ENCODE measurements at regions not wholly inside any gene's neighbourhood (a gene's known extent, or its start where the extent isn't known, plus 50 kb on each side); places are given as distances from the start of the nearest gene placed in this dataset.

GRCh38 chr2:147714582-147714981 lies 130.2 kb upstream of the ACVR2A start:
- no peak overlapping the region for H3K27ac ChIP-seq (ENCODE audit: low read depth, low read length)
- no peak overlapping the region for H3K4me3 ChIP-seq (ENCODE audit: low read length in 3 of 3)
- H3K9ac ChIP-seq (ENCODE audit: low read depth in 1 of 3, low read length in 3 of 3) = no peak overlapping the region
- H3K27me3 ChIP-seq (ENCODE audit: control insufficient read depth in 3 of 3, insufficient read depth in 3 of 3, low read length in 3 of 3) = no peaks in the 10 kb centered on the region
- H3K4me1 ChIP-seq (ENCODE audit: control insufficient read depth in 3 of 3, insufficient read depth in 3 of 3, low read length in 3 of 3) = no peaks in the 10 kb centered on the region
- no peaks in the 10 kb centered on the region for H3K36me3 ChIP-seq (ENCODE audit: control insufficient read depth in 3 of 3, insufficient read depth in 3 of 3, low read length in 3 of 3)
- peaks cover 0 to 2% (median 2%) of the 10 kb centered on the region in 3 donors for H3K9me3 ChIP-seq (ENCODE audit: control insufficient read depth in 3 of 3, low read length in 3 of 3)

GRCh38 chr2:147713349-147713748 lies 131.5 kb upstream of the ACVR2A start:
- H3K27ac ChIP-seq (ENCODE audit: low read depth, low read length) = no peak overlapping the region
- no peaks in the 10 kb centered on the region for H3K4me1 ChIP-seq (ENCODE audit: control insufficient read depth in 3 of 3, insufficient read depth in 3 of 3, low read length in 3 of 3)
- H3K9me3 ChIP-seq (ENCODE audit: control insufficient read depth in 3 of 3, low read length in 3 of 3) = peaks cover 0 to 2% (median 2%) of the 10 kb centered on the region in 3 donors
- H3K9ac ChIP-seq (ENCODE audit: low read depth in 1 of 3, low read length in 3 of 3) = no peak overlapping the region
- H3K4me3 ChIP-seq (ENCODE audit: low read length in 3 of 3) = no peak overlapping the region
- no peaks in the 10 kb centered on the region for H3K27me3 ChIP-seq (ENCODE audit: control insufficient read depth in 3 of 3, insufficient read depth in 3 of 3, low read length in 3 of 3)
- no peaks in the 10 kb centered on the region for H3K36me3 ChIP-seq (ENCODE audit: control insufficient read depth in 3 of 3, insufficient read depth in 3 of 3, low read length in 3 of 3)

GRCh38 chr2:147712051-147712450 lies 132.8 kb upstream of the ACVR2A start:
- Histone ChIP-seq H3K4me1 (ENCODE audit: control insufficient read depth in 3 of 3, insufficient read depth in 3 of 3, low read length in 3 of 3) (no peaks in the 10 kb centered on the region), H3K27ac (ENCODE audit: low read depth, low read length) (no peak overlapping the region), H3K4me3 (ENCODE audit: low read length in 3 of 3) (no peak overlapping the region), H3K9me3 (ENCODE audit: control insufficient read depth in 3 of 3, low read length in 3 of 3) (peaks cover 0 to 2% (median 2%) of the 10 kb centered on the region in 3 donors), H3K9ac (ENCODE audit: low read depth in 1 of 3, low read length in 3 of 3) (no peak overlapping the region), H3K36me3 (ENCODE audit: control insufficient read depth in 3 of 3, insufficient read depth in 3 of 3, low read length in 3 of 3) (no peaks in the 10 kb centered on the region), H3K27me3 (ENCODE audit: control insufficient read depth in 3 of 3, insufficient read depth in 3 of 3, low read length in 3 of 3) (no peaks in the 10 kb centered on the region)

GRCh38 chr2:147711031-147711430 lies 133.8 kb upstream of the ACVR2A start:
- Histone ChIP-seq H3K4me1 (ENCODE audit: control insufficient read depth in 3 of 3, insufficient read depth in 3 of 3, low read length in 3 of 3) (no peaks in the 10 kb centered on the region), H3K27ac (ENCODE audit: low read depth, low read length) (no peak overlapping the region), H3K36me3 (ENCODE audit: control insufficient read depth in 3 of 3, insufficient read depth in 3 of 3, low read length in 3 of 3) (no peaks in the 10 kb centered on the region), H3K27me3 (ENCODE audit: control insufficient read depth in 3 of 3, insufficient read depth in 3 of 3, low read length in 3 of 3) (no peaks in the 10 kb centered on the region), H3K4me3 (ENCODE audit: low read length in 3 of 3) (no peak overlapping the region), H3K9ac (ENCODE audit: low read depth in 1 of 3, low read length in 3 of 3) (no peak overlapping the region), H3K9me3 (ENCODE audit: control insufficient read depth in 3 of 3, low read length in 3 of 3) (peaks cover 0 to 2% (median 2%) of the 10 kb centered on the region in 3 donors)

- no peak overlapping the region for H3K9ac ChIP-seq (ENCODE audit: low read depth in 1 of 3, low read length in 3 of 3)
- H3K4me1 ChIP-seq (ENCODE audit: control insufficient read depth in 3 of 3, insufficient read depth in 3 of 3, low read length in 3 of 3) = no peaks in the 10 kb centered on the region
- no peak overlapping the region for H3K27ac ChIP-seq (ENCODE audit: low read depth, low read length)
- no peak overlapping the region for H3K4me3 ChIP-seq (ENCODE audit: low read length in 3 of 3)
- peaks cover 0 to 2% (median 2%) of the 10 kb centered on the region in 3 donors for H3K9me3 ChIP-seq (ENCODE audit: control insufficient read depth in 3 of 3, low read length in 3 of 3)
- no peaks in the 10 kb centered on the region for H3K36me3 ChIP-seq (ENCODE audit: control insufficient read depth in 3 of 3, insufficient read depth in 3 of 3, low read length in 3 of 3)
- no peaks in the 10 kb centered on the region for H3K27me3 ChIP-seq (ENCODE audit: control insufficient read depth in 3 of 3, insufficient read depth in 3 of 3, low read length in 3 of 3)
These were observed 135.2 kb upstream of the ACVR2A start for GRCh38 chr2:147709655-147710054.

- Histone ChIP-seq H3K9ac (ENCODE audit: low read depth in 1 of 3, low read length in 3 of 3) (no peak overlapping the region), H3K4me3 (ENCODE audit: low read length in 3 of 3) (no peak overlapping the region), H3K27ac (ENCODE audit: low read depth, low read length) (no peak overlapping the region), H3K36me3 (ENCODE audit: control insufficient read depth in 3 of 3, insufficient read depth in 3 of 3, low read length in 3 of 3) (no peaks in the 10 kb centered on the region), H3K27me3 (ENCODE audit: control insufficient read depth in 3 of 3, insufficient read depth in 3 of 3, low read length in 3 of 3) (no peaks in the 10 kb centered on the region), H3K4me1 (ENCODE audit: control insufficient read depth in 3 of 3, insufficient read depth in 3 of 3, low read length in 3 of 3) (no peaks in the 10 kb centered on the region), H3K9me3 (ENCODE audit: control insufficient read depth in 3 of 3, low read length in 3 of 3) (no peaks in the 10 kb centered on the region)
These were observed 141.7 kb upstream of the ACVR2A start for GRCh38 chr2:147703171-147703570.

- Histone ChIP-seq H3K27me3 (ENCODE audit: control insufficient read depth in 3 of 3, insufficient read depth in 3 of 3, low read length in 3 of 3) (no peaks in the 10 kb centered on the region), H3K4me1 (ENCODE audit: control insufficient read depth in 3 of 3, insufficient read depth in 3 of 3, low read length in 3 of 3) (no peaks in the 10 kb centered on the region), H3K36me3 (ENCODE audit: control insufficient read depth in 3 of 3, insufficient read depth in 3 of 3, low read length in 3 of 3) (no peaks in the 10 kb centered on the region), H3K9me3 (ENCODE audit: control insufficient read depth in 3 of 3, low read length in 3 of 3) (no peaks in the 10 kb centered on the region), H3K9ac (ENCODE audit: low read depth in 1 of 3, low read length in 3 of 3) (no peak overlapping the region), H3K27ac (ENCODE audit: low read depth, low read length) (no peak overlapping the region), H3K4me3 (ENCODE audit: low read length in 3 of 3) (no peak overlapping the region)
These were observed 146.7 kb upstream of the ACVR2A start for GRCh38 chr2:147698166-147698565.

- Histone ChIP-seq H3K4me3 (ENCODE audit: low read length in 3 of 3) (no peak overlapping the region), H3K9ac (ENCODE audit: low read depth in 1 of 3, low read length in 3 of 3) (no peak overlapping the region), H3K27ac (ENCODE audit: low read depth, low read length) (no peak overlapping the region), H3K4me1 (ENCODE audit: control insufficient read depth in 3 of 3, insufficient read depth in 3 of 3, low read length in 3 of 3) (no peaks in the 10 kb centered on the region), H3K9me3 (ENCODE audit: control insufficient read depth in 3 of 3, low read length in 3 of 3) (no peaks in the 10 kb centered on the region), H3K27me3 (ENCODE audit: control insufficient read depth in 3 of 3, insufficient read depth in 3 of 3, low read length in 3 of 3) (no peaks in the 10 kb centered on the region), H3K36me3 (ENCODE audit: control insufficient read depth in 3 of 3, insufficient read depth in 3 of 3, low read length in 3 of 3) (no peaks in the 10 kb centered on the region)
These were observed 148.4 kb upstream of the ACVR2A start for GRCh38 chr2:147696426-147696825.

- Histone ChIP-seq H3K27ac (ENCODE audit: low read depth, low read length) (no peak overlapping the region), H3K4me1 (ENCODE audit: control insufficient read depth in 3 of 3, insufficient read depth in 3 of 3, low read length in 3 of 3) (no peaks in the 10 kb centered on the region), H3K27me3 (ENCODE audit: control insufficient read depth in 3 of 3, insufficient read depth in 3 of 3, low read length in 3 of 3) (no peaks in the 10 kb centered on the region), H3K9ac (ENCODE audit: low read depth in 1 of 3, low read length in 3 of 3) (no peak overlapping the region), H3K9me3 (ENCODE audit: control insufficient read depth in 3 of 3, low read length in 3 of 3) (no peaks in the 10 kb centered on the region), H3K4me3 (ENCODE audit: low read length in 3 of 3) (no peak overlapping the region), H3K36me3 (ENCODE audit: control insufficient read depth in 3 of 3, insufficient read depth in 3 of 3, low read length in 3 of 3) (no peaks in the 10 kb centered on the region)
These were observed 155.5 kb upstream of the ACVR2A start for GRCh38 chr2:147689220-147689909.

GRCh38 chr2:147688242-147688641 lies 156.6 kb upstream of the ACVR2A start:
- Histone ChIP-seq H3K36me3 (ENCODE audit: control insufficient read depth in 3 of 3, insufficient read depth in 3 of 3, low read length in 3 of 3) (no peaks in the 10 kb centered on the region), H3K9ac (ENCODE audit: low read depth in 1 of 3, low read length in 3 of 3) (no peak overlapping the region), H3K4me1 (ENCODE audit: control insufficient read depth in 3 of 3, insufficient read depth in 3 of 3, low read length in 3 of 3) (no peaks in the 10 kb centered on the region), H3K9me3 (ENCODE audit: control insufficient read depth in 3 of 3, low read length in 3 of 3) (no peaks in the 10 kb centered on the region), H3K27ac (ENCODE audit: low read depth, low read length) (no peak overlapping the region), H3K27me3 (ENCODE audit: control insufficient read depth in 3 of 3, insufficient read depth in 3 of 3, low read length in 3 of 3) (no peaks in the 10 kb centered on the region), H3K4me3 (ENCODE audit: low read length in 3 of 3) (no peak overlapping the region)

Data from skeletal muscle tissue (tissue), 3 donors.